Hematopoietic multipotent progenitor cell treated with erythropoietin and hydrocortisone succinate and interleukin-3 and kit ligand, for 6 days (in vitro differentiated cells): ENCODE measurements at regions not wholly inside any gene's neighbourhood (a gene's known extent, or its start where the extent isn't known, plus 50 kb on each side); places are given as distances from the start of the nearest gene placed in this dataset.
"Not testable (repeated sequence)": the region's sequence is repeated elsewhere in the genome, so short reads cannot be mapped to it uniquely, and the experiment has no call there.

ENCODE experiments used
- DNase-seq: peaks from one replicate; pipeline ENCODE4 v3.0.0-alpha.2; 2015

GRCh38 chr18:67131498-67131897 lies 385.0 kb downstream of the DSEL start:
- no peak for DNase-seq

GRCh38 chr18:67126751-67127150 lies 389.8 kb downstream of the DSEL start:
- not testable (repeated sequence) for DNase-seq

GRCh38 chr18:67123901-67124300 lies 392.6 kb downstream of the DSEL start:
- no peak for DNase-seq

GRCh38 chr18:67117804-67118203 lies 398.7 kb downstream of the DSEL start:
- no peak for DNase-seq

GRCh38 chr18:67109535-67109934 lies 407.0 kb downstream of the DSEL start:
- DNase-seq, result no peak

- DNase-seq, result no peak
These were observed 407.6 kb downstream of the DSEL start for GRCh38 chr18:67108894-67109293.

- DNase-seq, result peak; percentile 80
These were observed 411.7 kb downstream of the DSEL start for GRCh38 chr18:67104700-67105284.

GRCh38 chr18:67094123-67094522 lies 422.4 kb downstream of the DSEL start:
- DNase-seq, result no peak

- DNase-seq, result no peak
These were observed 424.4 kb downstream of the DSEL start for GRCh38 chr18:67092141-67092540.

- no peak for DNase-seq
These were observed 434.9 kb downstream of the DSEL start for GRCh38 chr18:67081482-67082211.

- DNase-seq, result no peak
These were observed 435.9 kb downstream of the DSEL start for GRCh38 chr18:67080601-67081000.

GRCh38 chr18:67074309-67074708 lies 442.2 kb downstream of the DSEL start:
- DNase-seq, result no peak

GRCh38 chr18:67072791-67073190 lies 443.7 kb downstream of the DSEL start:
- no peak for DNase-seq

- DNase-seq, result no peak
These were observed 447.9 kb downstream of the DSEL start for GRCh38 chr18:67068608-67069007.

GRCh38 chr18:67047334-67047733 lies 443.4 kb upstream of the CDH19 start:
- no peak for DNase-seq

- no peak for DNase-seq
These were observed 439.4 kb upstream of the CDH19 start for GRCh38 chr18:67043276-67043675.

- DNase-seq, result no peak
These were observed 437.4 kb upstream of the CDH19 start for GRCh38 chr18:67041334-67041733.

GRCh38 chr18:67035026-67035425 lies 431.1 kb upstream of the CDH19 start:
- DNase-seq, result no peak

- no peak for DNase-seq
These were observed 419.2 kb upstream of the CDH19 start for GRCh38 chr18:67023059-67023458.

- DNase-seq, result no peak
These were observed 407.0 kb upstream of the CDH19 start for GRCh38 chr18:67010919-67011318.

- no peak for DNase-seq
These were observed 404.1 kb upstream of the CDH19 start for GRCh38 chr18:67007999-67008398.

- DNase-seq, result no peak
These were observed 403.2 kb upstream of the CDH19 start for GRCh38 chr18:67007085-67007484.

GRCh38 chr18:67001052-67001451 lies 397.2 kb upstream of the CDH19 start:
- no peak for DNase-seq

- no peak for DNase-seq
These were observed 395.1 kb upstream of the CDH19 start for GRCh38 chr18:66999003-66999402.

GRCh38 chr18:66995270-66995669 lies 391.4 kb upstream of the CDH19 start:
- no peak for DNase-seq
